ENCODE measurements at regions not wholly inside any gene's neighbourhood (a gene's known extent, or its start where the extent isn't known, plus 50 kb on each side); places are given as distances from the start of the nearest gene placed in this dataset.

DNA sequence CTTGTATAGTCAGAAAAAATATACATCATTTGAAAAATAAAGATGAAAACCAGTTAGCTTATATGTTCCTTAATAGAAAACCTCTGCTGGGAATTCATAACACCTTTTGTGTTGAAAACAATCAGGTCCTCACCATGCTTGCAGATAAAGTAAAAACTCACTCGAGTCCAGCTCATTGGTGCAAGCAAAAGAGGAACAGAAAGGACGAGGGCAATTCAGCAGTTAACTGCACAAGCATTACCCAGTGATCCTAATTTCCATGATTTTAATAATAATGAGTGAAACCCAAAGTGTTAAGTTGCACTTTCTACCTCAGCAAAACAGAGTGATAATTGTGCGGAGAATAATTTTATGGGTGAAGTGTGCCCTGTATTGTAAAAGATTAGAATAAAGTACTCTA is 839.9 kb downstream of the BCL11A start:
- Histone ChIP-seq H3K36me3 (no peaks in the 10 kb centered on the region), H3K4me1 (no peaks in the 10 kb centered on the region), H3K27me3 (no peaks in the 10 kb centered on the region), H3K9me3 (no peaks in the 10 kb centered on the region), H3K4me3 (no peak overlapping the region), H3K27ac (no peak overlapping the region)
- TF ChIP-seq POLR2A (IDR thresholded peaks at IDR 0.05), result no peak
- TF ChIP-seq, protein P1, sequence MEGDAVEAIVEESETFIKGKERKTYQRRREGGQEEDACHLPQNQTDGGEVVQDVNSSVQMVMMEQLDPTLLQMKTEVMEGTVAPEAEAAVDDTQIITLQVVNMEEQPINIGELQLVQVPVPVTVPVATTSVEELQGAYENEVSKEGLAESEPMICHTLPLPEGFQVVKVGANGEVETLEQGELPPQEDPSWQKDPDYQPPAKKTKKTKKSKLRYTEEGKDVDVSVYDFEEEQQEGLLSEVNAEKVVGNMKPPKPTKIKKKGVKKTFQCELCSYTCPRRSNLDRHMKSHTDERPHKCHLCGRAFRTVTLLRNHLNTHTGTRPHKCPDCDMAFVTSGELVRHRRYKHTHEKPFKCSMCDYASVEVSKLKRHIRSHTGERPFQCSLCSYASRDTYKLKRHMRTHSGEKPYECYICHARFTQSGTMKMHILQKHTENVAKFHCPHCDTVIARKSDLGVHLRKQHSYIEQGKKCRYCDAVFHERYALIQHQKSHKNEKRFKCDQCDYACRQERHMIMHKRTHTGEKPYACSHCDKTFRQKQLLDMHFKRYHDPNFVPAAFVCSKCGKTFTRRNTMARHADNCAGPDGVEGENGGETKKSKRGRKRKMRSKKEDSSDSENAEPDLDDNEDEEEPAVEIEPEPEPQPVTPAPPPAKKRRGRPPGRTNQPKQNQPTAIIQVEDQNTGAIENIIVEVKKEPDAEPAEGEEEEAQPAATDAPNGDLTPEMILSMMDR (IDR thresholded peaks at IDR 0.05), result no peak
- DNase-seq, result no peak

DNA sequence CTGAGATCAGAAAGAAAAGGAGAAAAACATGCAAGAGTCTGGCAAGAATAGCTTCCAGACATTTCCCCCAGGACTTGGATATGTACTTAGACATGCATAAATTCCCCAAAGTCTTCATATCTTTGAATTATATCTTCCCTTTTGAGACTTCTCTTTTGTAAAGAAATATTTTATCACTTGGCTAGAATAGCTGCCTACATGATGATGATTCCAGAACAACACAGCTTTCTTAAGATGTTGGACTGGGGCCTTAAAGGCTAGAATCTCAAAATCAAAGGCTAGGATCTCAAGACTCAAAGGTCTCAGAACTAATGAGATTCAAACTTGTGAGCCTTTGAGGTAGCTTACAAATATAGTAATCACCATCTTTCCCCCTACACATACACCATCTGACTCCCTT is 842.3 kb downstream of the BCL11A start:
- DNase-seq, result no peak
- Histone ChIP-seq H3K27me3 (no peaks in the 10 kb centered on the region), H3K4me3 (no peak overlapping the region), H3K36me3 (no peaks in the 10 kb centered on the region), H3K4me1 (no peaks in the 10 kb centered on the region), H3K27ac (no peak overlapping the region), H3K9me3 (no peaks in the 10 kb centered on the region)
- no peak for TF ChIP-seq POLR2A (IDR thresholded peaks at IDR 0.05)
- TF ChIP-seq, protein P1 (IDR thresholded peaks at IDR 0.05), result no peak

DNA sequence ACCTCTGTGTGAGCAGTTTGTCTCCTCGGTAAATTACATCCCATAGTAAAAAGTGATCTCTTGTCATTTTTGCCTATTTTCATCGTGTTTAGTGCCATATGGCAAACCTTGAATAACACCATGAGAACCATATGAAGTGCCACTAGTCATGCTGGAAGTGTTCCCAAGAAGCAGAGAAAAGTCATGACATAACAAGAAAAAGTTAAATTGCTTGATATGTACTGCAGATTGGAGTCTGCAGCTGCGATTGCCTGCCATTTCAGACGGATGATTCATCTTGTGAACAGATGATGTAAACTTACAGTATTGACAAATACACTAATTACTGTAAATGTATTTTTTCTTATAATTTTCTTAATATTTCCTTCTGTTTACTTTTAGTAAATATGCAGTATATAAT is 846.7 kb downstream of the BCL11A start:
- TF ChIP-seq POLR2A (IDR thresholded peaks at IDR 0.05), result no peak
- TF ChIP-seq, protein P1 (IDR thresholded peaks at IDR 0.05), result no peak
- Histone ChIP-seq H3K27ac (no peak overlapping the region), H3K36me3 (no peaks in the 10 kb centered on the region), H3K27me3 (no peaks in the 10 kb centered on the region), H3K9me3 (peaks cover 0 to 4% (median 0%) of the 10 kb centered on the region in 4 donors), H3K4me1 (no peaks in the 10 kb centered on the region), H3K4me3 (no peak overlapping the region)
- no peak for DNase-seq

DNA sequence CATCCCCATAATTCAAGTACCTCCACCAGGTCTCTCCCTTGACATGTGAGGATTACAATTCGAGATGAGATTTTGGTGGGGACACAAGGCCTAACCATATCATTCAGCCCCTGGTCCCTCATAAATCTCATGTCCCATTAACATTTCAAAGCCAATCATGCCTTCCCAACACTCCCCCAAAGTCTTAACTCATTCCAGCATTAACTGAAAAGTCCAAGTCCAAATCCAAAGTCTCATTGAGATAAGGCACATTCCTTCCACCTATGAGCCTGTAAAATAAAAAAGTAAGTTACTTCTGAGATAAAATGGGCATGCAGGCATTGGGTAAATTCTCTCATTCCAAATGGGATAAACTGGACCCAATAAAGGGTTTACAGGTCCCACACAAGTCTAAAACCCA is 849.7 kb downstream of the BCL11A start:
- Histone ChIP-seq H3K27ac (no peak overlapping the region), H3K27me3 (no peaks in the 10 kb centered on the region), H3K4me3 (no peak overlapping the region), H3K36me3 (no peaks in the 10 kb centered on the region), H3K9me3 (peaks cover 0 to 4% (median 0%) of the 10 kb centered on the region in 4 donors), H3K4me1 (no peaks in the 10 kb centered on the region)
- no peak for TF ChIP-seq POLR2A (IDR thresholded peaks at IDR 0.05)
- TF ChIP-seq, protein P1 (IDR thresholded peaks at IDR 0.05), result no peak
- DNase-seq, result no peak

DNA sequence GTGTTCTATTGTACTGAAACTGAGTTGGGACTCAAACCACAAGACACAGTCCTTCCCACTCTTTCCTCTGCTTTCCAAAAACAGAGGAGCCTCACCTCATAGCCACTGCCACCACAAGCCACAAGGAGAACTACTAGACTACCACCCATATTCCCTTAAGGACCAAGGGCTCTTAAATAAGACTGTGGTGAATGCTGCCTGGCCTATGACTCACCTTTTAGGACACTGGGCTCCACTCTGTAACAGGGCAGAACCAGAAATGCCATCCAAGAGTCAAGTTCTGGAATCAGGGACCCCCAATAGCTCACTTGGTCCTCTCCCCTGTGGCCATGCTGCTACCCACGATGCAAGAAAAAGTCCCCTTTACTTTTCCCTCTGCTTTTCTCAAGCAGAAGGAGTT is 851.4 kb downstream of the BCL11A start:
- DNase-seq, result no peak
- Histone ChIP-seq H3K9me3 (peaks cover 0 to 4% (median 0%) of the 10 kb centered on the region in 4 donors), H3K4me3 (no peak overlapping the region), H3K27ac (no peak overlapping the region), H3K36me3 (no peaks in the 10 kb centered on the region), H3K4me1 (no peaks in the 10 kb centered on the region), H3K27me3 (no peaks in the 10 kb centered on the region)
- TF ChIP-seq, protein P1 (IDR thresholded peaks at IDR 0.05), result no peak
- TF ChIP-seq POLR2A (IDR thresholded peaks at IDR 0.05), result no peak

All from Peyer's patch (tissue), 4 donors.